Fibroblast of skin of left biceps (primary cell): ENCODE measurements at regions not wholly inside any gene's neighbourhood (a gene's known extent, or its start where the extent isn't known, plus 50 kb on each side); places are given as distances from the start of the nearest gene placed in this dataset.

Source experiments
- DNase-seq, 2 experiments: peaks; one replicate each; pipeline ENCODE4 v3.0.0-alpha.2; 2013; ENCODE audit warnings: low read depth in 2 of 2

DNA sequence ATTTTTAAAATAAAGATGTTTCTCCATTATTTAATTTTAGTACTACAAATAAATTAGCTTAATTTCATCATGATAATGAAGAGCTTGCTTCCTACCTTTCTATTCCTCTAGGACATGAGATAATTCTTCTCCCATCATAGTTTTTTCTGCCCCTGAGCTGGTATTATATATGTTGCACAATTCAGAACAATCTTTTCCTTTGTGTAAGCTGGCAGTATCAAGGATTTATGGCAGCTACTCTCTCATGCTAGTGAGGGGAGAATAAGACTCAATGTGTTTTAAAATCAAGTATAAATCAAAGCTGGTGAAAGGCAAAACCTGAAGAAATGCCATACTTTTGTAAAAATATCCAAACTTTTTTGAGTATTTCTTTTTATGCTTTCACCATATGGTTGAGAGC lies 1405.3 kb downstream of the SI start:
- DNase-seq: no peak

DNA sequence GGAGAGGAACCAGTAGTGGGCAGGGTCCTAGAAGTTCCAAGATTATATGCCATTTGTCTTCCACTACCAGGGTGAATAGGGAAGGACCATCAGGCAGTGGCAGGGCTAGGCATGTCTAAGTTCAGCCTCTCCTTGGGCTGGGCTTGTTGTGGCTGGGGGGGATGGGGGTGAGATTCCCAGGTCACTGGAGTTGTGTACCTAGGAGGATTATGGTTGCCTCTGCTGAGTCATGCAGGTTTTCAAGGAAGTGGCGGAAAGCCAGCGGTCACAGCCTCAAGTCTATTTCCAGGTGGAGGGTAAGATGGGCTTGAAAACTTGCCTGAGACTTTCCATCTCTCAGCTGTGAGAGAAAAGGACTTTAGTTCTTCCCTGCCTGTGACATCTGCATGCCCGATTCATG lies 1407.1 kb downstream of the SI start:
- DNase-seq: no peak

DNA sequence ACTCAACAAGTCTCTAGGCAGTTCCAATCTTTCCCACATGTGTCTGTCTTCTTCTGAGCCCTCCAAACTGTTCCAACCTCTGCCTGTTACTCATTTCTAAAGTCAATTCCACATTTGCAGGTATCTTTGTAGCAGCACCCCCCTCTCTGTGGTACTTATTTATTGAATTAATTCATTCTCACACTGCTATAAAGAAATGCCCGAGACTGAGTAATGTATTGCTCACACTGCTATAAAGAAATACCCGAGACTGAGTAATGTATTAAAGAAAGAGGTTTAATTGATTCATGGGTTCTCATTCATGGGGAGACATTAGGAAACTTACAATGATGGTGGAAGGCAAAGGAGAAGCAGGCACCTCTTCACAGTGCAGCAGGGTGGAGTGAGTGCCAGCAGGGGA lies 1413.8 kb downstream of the SI start:
- no peak for DNase-seq

DNA sequence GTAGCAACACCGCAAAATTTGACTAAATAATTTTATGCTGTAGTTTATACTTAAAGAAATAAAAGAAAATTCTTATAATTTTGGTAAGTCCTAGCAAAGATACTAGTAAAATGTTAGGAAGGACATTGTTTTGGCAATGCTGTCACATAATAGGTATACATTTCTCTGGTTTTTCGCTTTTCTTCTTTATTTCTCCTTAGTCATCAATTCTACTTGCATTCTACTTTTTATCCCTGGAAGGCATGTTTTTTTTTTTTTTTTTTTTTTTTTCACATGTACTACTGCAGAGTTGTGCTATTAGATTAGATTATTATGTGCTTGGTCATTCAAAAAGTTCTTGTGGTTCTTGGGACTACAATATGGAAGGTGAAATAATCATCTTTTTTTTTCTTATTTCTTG lies 1421.2 kb downstream of the SI start:
- no peak for DNase-seq

DNA sequence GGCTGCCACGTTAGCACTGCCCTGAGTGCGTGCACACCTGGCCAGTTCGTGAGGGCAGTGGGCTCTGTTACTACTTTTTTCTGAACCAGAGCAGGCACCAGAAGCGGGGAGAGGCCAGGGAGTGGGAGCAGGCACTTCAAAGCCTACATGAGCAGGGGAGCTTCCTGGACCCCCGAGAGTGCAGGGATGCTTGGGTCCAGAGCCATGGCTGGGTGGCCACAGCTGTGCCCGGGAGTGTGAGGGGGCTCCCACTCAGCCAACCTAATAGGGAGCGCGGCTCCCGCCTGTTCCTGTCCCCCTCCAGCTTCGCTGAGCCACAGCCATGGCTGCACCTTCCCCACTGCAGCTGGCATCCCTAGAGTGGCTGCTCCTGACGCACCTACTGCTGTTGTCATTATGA lies 1423.3 kb downstream of the SI start:
- DNase-seq: no peak

DNA sequence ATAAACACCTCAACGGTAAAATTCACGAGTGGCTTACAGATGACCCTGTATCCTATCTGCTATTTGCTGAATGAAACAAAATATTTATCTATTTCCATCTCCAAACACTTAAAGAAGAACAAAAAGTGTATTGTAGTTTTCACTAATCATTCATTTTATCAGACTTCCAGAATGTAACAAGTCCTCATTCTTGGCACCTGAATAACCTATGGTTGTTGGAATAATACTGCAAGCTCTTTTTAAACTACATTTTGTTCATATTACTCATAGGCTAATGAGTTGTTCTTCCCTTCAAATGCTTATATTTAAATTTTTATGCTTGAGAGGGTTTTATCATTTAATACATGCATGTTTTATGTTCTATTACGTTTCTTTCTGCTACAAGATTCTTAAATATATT lies 1434.1 kb downstream of the SI start:
- DNase-seq: no peak

DNA sequence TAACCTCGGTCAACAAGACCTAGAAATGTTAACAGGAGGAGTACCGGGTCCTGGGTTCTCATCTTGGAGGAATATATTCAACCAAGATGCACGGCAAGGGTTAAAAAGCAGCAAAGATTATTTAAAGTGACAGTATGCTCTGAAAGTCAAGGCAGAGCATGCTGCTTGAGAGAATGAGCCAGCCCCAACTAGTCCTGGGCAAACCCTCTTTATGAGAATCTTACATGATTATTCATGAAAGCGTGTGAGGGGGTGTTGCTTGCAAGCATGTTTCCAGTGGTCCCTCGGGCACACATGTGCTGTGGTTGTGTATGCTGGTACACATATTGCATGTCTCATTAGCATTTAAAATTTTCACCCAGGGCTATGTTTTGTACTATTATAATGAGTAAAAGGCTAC lies 1445.6 kb downstream of the SI start:
- DNase-seq: no peak

DNA sequence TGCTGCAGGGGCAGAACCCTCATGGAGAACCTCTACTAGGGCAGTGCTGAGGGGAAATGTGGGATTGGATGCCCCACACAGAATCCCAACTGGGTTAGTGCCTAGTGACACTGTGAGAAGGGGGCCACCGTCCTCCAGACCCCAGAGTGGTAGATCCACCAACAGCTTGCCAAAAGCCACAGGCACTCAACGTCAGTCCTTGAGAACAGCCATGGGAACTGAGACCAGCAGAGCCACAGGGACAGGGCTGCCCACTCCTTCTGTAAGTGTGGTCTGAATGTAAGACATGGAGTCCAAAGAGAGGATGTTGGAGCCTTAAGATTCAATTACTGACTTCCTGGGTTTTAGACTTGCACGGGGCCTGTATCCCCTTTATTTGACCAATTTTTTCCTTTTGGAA lies 1451.5 kb downstream of the SI start:
- DNase-seq: no peak

DNA sequence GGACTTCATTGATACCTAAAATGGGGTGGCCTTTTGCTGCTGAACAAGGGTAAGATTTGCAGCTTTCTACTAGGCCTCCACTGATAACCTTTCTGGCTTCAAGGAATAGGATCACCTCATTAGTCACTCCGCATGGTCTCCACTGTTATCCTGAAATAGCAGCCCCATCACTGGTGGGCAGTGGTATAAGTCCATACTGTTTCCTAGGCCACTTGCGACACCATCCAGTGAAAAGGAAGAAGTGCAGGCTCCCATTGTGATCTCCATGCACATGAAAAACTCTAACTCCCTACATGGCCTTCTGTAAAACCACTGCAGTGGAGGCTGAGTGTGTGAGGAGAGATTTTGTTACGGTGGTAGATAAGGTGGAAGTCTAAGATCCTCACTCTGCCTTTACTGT lies 1455.9 kb downstream of the SI start:
- DNase-seq: no peak

DNA sequence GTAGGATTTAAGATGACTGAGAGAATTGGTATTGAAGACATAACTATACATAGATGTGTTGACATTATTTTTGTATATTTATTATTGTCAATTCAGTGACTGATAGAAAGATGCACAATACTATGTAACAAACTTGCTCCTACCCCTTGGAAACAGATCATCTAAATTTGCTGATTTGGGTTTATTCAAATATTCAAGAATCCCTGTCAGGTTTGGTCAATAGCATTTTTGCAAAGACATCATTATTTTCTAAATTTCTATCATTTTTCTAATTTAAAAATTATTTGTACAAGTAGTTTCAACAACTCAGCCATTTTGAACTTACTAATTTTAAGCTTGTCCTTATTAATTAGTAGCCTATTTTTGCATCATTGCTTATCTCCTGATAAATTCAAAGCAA lies 1463.4 kb downstream of the SI start:
- DNase-seq: no peak

DNA sequence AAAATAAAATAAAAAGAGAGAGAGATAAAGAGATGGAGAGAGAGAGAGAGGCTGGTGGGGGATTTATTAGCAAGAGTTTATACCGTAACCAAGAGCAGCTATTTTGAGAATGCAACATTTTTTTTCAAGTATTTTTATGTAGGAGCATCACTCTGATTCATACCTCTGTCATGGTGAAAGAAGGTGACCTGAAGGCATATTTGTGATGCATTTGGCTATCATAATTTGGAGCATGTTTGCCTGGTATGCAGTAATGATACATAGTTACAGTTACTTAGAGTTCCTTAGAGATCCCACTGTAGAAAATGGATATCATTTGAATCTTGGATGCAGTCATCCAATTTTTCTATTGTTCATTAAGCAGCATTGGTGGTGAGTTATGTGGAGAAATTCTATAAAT lies 1472.4 kb downstream of the SI start:
- DNase-seq: no peak

DNA sequence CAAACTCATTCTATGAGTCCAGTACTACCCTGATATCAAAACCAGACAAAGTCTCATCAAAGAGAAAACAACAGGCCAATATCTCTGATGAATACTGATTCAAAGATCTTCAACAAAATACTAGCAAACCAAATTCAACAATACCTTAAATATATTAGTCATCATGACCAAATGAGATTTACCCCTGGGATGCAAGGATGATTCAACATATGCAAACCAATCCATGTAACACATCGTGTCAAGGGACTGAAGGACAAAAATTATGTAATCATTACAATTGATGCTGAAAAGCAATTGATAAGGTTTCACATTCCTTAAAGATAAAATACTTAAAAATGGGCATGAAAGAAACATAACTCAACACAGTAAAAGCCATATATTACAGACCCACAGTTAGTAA lies 1476.9 kb downstream of the SI start:
- no peak for DNase-seq

DNA sequence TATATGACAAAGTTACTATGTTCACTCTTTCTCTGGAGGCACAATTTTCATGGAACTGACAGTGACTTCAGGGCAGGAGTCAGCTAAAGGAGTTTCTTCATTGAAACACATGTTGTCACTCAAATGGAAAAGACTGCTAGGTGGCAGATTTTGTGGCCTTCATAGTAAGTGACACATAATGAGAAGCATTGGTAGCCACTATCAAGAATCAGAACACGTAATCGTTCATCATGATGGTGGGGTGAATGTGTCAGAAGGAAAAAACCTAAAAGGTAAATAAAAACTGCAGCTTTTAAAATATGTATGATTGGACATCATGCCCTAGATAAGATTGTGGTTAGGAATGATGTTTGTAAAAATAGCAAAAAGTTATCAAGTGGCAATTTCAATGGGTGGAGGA lies 1491.0 kb downstream of the SI start:
- no peak for DNase-seq

DNA sequence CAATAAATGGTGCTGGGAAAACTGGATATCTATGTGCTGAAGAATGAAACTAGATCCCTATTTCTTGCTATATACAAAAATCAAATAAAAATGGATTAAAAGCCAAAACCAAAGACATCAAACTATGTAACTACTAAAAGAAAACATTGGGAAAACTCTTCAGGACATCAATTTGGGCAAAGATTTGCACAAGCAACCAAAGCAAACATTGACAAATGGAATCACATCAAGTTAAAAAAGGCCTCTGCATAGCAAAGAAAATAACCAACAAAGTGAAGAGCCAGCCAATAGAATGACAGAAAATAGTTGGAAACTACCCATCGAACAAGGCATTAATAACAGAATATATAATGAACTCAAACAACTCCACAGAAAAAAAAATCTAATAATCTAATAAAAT lies 1495.3 kb downstream of the SI start:
- DNase-seq: no peak

DNA sequence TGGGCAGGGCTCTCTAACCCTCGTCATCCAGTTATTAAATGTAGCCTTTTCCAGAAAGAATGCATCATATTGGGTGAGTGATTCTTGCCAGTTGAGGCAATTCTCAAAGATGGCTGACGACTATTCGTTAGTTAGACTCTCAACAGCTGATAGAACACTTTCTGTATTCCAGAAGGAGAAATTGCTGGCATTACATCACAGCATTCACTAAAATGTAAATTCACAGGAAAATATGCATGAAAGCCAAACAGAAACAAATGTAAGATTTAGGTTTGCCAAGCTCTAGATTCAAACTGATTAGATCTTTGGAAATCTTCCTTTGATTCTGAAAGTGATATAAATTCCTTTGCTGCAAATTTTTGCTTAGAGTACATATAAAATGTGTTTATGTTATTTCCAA lies 1501.0 kb downstream of the SI start:
- no peak for DNase-seq

DNA sequence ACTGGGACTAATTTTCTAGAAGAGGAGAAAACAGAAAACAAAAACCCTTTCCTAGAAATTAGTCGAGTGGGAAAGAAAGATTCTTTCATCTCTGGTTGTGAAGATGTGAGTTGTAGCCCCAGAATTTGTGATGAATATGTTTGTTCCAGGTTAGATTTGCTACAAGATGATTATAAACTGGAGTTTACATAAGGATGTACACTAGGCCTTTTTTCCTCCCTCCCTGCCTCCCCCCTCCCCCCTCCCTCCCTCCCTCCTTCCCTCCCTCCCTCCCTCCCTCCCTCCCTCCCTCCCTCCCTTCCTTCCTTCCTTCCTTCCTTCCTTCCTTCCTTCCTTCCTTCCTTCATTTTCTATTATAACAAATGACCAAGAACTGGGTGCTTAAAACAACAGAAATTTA lies 1502.0 kb downstream of the SI start:
- no peak for DNase-seq

DNA sequence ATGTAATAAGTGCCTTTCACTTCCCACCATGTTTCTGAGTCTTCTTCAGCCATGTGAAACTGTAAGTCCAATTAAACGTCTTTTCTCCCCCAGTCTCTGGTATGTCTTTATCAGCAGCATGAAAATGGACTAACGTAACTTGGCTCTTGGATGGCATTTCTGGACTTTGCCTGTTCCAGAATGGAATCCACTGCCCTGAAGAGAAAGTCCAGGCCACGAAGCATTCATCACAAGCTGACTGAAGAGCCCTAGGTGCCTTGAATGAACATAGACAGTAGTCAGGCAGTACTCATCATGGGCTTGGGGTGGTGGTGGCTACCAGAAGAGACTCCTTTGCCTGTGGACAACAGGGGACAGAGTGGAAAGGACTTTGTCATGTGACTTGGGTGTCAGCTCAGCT lies 1505.0 kb downstream of the SI start:
- no peak for DNase-seq

DNA sequence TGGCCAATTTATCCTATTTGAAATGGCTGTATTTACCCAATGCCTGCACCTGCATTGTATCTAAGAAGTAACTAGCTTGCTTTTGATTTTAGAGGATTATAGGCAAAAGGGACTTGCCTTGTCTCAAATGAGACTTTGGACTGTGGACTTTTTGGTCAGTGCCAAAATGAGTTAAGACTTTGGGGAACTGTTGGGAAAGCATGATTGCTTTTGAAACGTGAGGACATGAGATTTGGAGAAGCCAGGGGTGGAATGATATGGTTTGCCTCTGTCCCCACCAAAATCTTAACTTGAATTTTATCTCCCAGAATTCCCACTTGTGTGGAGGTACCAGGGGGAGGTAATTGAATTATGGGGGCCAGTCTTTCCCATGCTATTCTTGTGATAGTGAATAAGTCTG lies 1505.4 kb downstream of the SI start:
- DNase-seq: no peak

DNA sequence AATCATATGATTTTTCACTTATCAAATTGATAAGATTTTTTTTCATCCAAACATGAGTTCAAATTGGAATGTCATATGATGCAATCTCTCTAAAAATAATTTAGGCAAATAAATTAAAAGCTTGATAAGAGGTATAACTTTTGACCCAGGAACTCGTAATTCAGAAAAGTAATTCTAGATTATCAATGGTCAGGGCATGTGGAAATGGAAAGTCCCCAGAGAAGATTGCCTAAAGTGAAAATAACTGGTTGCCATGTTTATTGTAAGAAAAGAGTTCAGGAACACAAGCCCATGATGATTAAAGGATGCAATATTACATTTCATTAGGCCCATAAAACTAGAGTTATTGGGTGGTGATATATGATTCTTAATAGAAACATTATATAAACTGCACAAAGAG lies 1514.8 kb downstream of the SI start:
- DNase-seq: no peak

DNA sequence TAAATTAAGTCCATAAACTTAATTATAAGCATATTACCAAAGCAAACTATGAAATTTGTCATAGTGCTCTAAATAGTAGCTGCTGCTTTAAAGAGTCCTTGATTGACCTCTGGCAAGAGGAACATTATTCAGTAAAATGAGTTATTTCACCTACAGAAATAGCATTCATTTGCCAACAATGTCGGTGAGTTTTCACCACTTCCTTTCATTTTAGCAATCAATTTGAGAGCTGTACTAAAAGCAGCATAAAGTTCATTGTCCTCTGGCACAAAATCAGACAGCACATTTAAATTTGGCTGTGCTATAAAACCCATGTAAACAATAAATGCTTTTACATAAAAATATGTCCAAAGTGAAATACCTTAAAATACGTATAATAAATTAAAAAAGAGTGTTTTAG lies 1515.7 kb downstream of the SI start:
- no peak for DNase-seq

DNA sequence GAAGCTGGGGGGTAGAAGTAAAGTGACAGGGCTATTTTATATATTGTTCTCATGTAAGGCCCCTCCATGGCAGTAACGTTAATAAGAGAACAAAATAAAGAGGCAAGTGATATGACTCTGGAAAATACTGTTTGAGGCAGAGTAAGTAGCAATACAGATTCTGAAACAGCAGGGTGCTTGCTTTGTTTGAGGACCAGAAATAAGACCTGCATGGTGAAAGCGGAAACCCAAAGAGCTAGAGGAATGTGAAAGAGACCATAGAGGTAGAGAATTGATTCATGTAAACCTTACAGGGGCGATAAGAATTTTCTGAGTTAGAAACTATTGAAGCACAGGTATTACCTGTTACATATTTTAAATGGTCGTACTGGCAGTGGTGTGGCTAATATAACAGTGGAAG lies 1517.1 kb downstream of the SI start:
- DNase-seq: no peak

DNA sequence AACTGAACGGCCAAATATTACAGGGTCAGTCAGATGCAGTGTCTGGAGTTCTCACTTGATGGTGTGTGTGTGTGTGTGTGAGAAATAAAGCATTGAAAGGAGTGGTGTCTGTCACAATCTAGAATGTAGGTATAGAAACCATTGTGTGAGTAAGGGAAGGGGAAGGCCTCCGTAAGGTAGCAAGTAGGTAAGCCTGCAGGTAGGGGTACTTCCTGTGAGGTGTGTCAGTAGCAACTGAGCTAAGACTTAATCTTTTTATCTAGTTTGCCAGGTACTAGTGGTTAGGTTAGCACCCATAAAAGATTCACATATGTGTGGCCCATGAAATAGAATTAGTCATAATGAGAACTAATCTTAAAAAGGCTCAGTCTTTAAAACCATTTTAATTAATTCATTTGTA lies 1517.8 kb downstream of the SI start:
- DNase-seq: no peak

DNA sequence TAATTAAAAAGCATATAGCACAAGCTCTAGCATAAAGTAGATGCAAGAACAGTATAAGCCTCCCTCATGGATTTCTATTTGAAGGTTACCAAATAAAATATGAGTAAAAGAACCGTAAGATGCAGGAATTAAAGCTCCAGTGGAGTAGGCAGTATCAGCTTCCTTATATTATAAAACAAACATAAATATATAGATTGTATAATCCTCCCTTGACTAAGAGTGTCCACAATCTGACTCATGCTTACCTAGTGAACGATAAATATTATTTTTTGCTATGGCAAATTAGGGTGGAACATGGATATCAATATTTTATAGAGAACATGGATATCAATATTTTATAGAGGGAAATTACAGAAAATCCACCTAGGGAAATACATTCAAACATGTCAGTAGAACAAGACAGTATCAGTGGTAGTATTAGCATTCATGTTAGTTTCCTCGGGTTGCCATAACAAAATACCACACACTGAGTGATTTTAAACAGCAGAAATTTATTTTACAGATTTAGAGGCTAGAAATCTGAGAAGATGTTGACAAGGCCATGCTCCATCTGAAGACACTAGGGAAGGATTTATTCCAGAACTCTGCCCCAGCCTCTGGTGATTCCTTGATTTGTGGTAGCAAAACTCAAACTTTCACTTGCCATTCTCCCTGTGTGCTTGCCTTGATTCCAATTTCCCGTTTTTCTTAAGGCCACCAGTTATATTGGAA lies 1521.3 kb downstream of the SI start:
- no peak for DNase-seq

DNA sequence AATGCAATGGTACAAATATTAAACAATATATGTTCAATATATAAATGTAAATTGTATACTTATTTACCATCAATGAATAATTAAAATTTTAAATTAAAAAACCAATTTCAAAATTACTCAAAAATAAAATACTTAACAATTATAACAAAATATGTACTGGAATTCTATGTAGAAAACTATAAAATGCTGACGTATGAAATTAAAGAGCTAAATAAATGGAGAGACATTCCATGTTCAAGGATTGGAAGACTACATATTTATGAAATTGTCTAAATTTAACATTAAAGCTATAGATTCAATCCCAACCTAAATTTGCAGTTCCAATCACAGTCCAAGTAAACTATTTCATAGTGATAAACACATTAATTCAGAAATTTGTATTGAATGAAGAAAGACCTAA lies 1522.4 kb downstream of the SI start:
- no peak for DNase-seq

DNA sequence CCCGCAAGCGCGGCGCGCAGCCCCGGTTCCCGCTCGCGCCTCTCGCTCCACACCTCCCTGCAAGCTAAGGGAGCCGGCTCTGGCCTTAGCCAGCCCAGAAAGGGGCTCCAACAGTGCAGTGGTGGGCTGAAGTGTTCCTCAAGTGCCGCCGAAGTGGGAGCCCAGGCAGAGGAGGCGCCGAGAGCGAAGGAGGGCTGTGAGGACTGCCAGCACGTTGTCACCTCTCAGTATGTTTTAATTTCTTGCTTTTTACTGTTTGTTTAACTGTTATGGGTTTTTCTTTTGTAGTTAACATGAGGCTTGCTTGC lies 1525.7 kb downstream of the SI start:
- DNase-seq: no peak
